Body of pancreas (tissue), 4 donors: ENCODE measurements at regions not wholly inside any gene's neighbourhood (a gene's known extent, or its start where the extent isn't known, plus 50 kb on each side); places are given as distances from the start of the nearest gene placed in this dataset.

ENCODE experiments used
- ATAC-seq: fragments of 150-250 bp; one replicate; pipeline ENCODE4 v1.9.1; 2016
- DNase-seq, 4 donors: peaks; one replicate each; pipeline ENCODE4 v3.0.0-alpha.2; 2019
- H3K27ac ChIP-seq, 4 donors: fragments of 200-600 bp; sonication (generic); 1 replicate in 3 of 4; 2 replicates in 1 of 4; pipeline versions ENCODE4 v1.5.1 to v1.6.1; 2016 to 2019; ENCODE audit warnings: mild to moderate bottlenecking in 1 of 4, mixed read lengths in 1 of 4, moderate library complexity in 1 of 4
- H3K27me3 ChIP-seq, 2 donors: fragments of 200-600 bp; sonication (generic); one replicate each; pipeline ENCODE4 v1.6.0; 2016; ENCODE audit warnings: mild to moderate bottlenecking in 1 of 2
- H3K36me3 ChIP-seq, 2 donors: fragments of 200-600 bp; sonication (generic); replicated peaks in 1 of 2; 2 replicates each; pipeline ENCODE4 v1.5.1; 2016; ENCODE audit warnings: low read depth in 2 of 2; ENCODE audit not compliant: insufficient read depth in 1 of 2
- H3K4me1 ChIP-seq: fragments of 200-600 bp; sonication (generic); one replicate; pipeline ENCODE4 v1.6.0; 2016
- H3K4me3 ChIP-seq, 2 donors: fragments of 200-600 bp; sonication (generic); 1 replicate in 1 of 2; 2 replicates in 1 of 2; pipeline ENCODE4 v1.5.1; 2016 to 2019
- H3K9me3 ChIP-seq, 3 donors: fragments of 200-600 bp; sonication (generic); 1 replicate in 2 of 3; 2 replicates in 1 of 3; pipeline ENCODE4 v1.5.1; 2016
- POLR2A ChIP-seq, 3 donors: fragments of 450-650 bp; IDR thresholded peaks; one replicate each; pipeline ENCODE4 v1.6.1; 2016; ENCODE audit warnings: antibody characterized with exemption in 3 of 3, mild to moderate bottlenecking in 2 of 3
- WGBS, 2 donors: methylation state at CpG; one replicate each; pipeline ENCODE4 v1.1.5; 2017; 5-methylcytosine and 5-hydroxymethylcytosine counted together
- intact Hi-C: fragments of 100-400 bp; cut with DNase I; formaldehyde crosslinking; loops from one replicate; pipeline ENCODE4 v1.15.1; 2023
- TF ChIP-seq, protein P1 (sequence below), 7 experiments: fragments of 450-650 bp in 4 of 7; fragments of 200-600 bp in 3 of 7; sonication (generic) in 3 of 7; IDR thresholded peaks; one replicate each; pipeline ENCODE4 v1.5.1; 2016 to 2019; ENCODE audit warnings: antibody characterized with exemption in 7 of 7

DNA sequence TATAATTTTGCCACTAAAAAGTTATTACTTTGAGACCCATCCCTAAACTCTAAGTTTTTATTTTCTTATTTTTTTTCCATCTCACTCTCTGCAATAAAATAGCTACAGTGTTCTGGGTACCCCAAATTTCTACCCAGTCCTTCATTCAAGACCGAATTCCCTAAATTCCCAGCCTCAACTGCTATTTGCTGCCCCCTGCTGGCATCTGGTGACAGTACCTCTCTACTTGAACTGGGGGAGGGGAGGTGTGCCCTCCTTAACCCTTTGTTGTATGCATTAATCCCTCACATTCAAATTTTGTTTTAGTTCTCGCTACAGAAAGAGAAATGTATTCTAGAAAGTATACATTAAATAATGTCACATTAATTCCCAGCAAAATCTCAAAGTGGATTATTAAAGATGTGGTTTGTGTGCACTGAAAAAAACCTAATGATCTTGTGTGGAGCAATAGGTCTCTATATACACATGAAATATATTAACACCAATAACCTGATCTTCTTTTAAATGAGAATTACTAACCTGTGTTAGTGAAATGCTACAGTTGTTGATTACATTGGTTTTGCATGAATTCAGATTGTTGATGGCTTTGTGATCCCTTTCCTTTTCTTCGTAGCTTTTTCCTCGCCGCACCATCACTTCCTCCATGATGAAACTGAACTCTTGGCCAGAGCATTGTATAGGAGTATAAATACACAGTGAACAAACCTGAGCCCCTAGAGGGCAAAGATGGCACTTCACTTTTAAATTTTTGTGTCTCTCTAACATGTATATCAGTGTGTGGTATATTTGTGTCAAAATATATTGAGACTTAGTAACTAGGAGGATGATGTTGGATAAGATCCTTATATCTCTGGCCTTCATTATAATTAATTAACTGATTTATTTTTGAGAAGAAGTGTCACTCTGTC lies 590.0 kb downstream of the METTL15 start:
- Histone ChIP-seq H3K36me3 (no peaks in the 10 kb centered on the region), H3K27me3 (no peaks in the 10 kb centered on the region), H3K9me3 (no peaks in the 10 kb centered on the region), H3K4me1 (no peaks in the 10 kb centered on the region), H3K27ac (no peak overlapping the region), H3K4me3 (no peak overlapping the region)
- DNase-seq (peak; percentile 45 to 68 (median 56)), ATAC-seq (peak; percentile 56)
- intact Hi-C loops: no loop called here
- no peak for TF ChIP-seq POLR2A (IDR thresholded peaks at IDR 0.05)
- TF ChIP-seq, protein P1, sequence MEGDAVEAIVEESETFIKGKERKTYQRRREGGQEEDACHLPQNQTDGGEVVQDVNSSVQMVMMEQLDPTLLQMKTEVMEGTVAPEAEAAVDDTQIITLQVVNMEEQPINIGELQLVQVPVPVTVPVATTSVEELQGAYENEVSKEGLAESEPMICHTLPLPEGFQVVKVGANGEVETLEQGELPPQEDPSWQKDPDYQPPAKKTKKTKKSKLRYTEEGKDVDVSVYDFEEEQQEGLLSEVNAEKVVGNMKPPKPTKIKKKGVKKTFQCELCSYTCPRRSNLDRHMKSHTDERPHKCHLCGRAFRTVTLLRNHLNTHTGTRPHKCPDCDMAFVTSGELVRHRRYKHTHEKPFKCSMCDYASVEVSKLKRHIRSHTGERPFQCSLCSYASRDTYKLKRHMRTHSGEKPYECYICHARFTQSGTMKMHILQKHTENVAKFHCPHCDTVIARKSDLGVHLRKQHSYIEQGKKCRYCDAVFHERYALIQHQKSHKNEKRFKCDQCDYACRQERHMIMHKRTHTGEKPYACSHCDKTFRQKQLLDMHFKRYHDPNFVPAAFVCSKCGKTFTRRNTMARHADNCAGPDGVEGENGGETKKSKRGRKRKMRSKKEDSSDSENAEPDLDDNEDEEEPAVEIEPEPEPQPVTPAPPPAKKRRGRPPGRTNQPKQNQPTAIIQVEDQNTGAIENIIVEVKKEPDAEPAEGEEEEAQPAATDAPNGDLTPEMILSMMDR (IDR thresholded peaks at IDR 0.05): peak; percentile 29 to 78 (median 75)
- 63% methylated on average over 5 of the region's 5 CpGs for WGBS, 2 donors

DNA sequence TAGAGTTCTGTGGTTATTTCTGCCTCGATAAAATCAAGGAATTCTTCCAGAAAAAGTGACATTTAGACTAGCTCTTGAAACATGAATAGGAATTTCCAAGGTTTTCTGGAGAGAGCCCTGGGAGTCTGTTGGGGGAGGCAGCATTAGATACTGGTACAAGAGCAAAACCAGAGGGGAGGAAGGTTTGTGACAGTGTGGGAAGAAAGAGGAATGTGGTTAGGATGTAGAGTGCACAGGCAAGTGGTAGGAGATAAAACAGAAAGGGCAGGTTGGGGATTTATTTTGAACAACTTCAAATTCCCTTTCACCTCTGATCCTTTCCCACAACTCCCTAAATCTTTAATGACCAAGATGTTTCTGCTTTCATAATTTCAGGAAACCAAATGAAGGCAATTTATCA lies 588.4 kb downstream of the METTL15 start:
- H3K4me1 ChIP-seq: no peaks in the 10 kb centered on the region
- H3K9me3 ChIP-seq: no peaks in the 10 kb centered on the region
- 32 to 43% methylated on average over 1 of the region's 1 CpG for WGBS, 2 donors
- no peak overlapping the region for H3K27ac ChIP-seq
- ATAC-seq: no peak
- intact Hi-C loops: no loop called here
- H3K4me3 ChIP-seq: no peak overlapping the region
- no peak for DNase-seq
- no peaks in the 10 kb centered on the region for H3K36me3 ChIP-seq
- no peak for TF ChIP-seq POLR2A (IDR thresholded peaks at IDR 0.05)
- TF ChIP-seq, protein P1 (IDR thresholded peaks at IDR 0.05): no peak
- H3K27me3 ChIP-seq: no peaks in the 10 kb centered on the region

DNA sequence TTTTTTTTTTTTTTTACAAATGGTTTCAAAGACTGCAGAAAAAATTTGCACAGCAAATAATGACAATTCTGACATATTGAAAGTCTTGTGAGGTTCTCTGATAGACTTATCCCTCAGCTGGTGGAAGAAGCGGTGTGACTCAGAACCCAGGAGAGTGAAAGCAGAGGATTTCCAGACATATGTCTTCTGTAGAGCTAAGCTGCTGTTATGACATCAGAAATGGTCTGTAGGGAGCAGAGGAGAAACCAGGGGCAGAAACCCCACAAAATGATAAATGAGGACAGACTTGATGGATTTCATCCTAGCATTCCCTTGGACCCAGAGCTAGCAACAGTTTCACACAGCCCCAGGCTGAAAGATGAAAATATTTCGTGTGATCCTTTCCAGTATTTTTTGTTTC lies 582.6 kb downstream of the METTL15 start:
- Histone ChIP-seq H3K4me1 (no peaks in the 10 kb centered on the region), H3K27me3 (no peaks in the 10 kb centered on the region), H3K9me3 (no peaks in the 10 kb centered on the region), H3K27ac (no peak overlapping the region), H3K4me3 (no peak overlapping the region), H3K36me3 (no peaks in the 10 kb centered on the region)
- 61 to 62% methylated on average over 2 of the region's 2 CpGs for WGBS, 2 donors
- no peak for DNase-seq
- TF ChIP-seq, protein P1 (IDR thresholded peaks at IDR 0.05): no peak
- no peak for TF ChIP-seq POLR2A (IDR thresholded peaks at IDR 0.05)
- ATAC-seq: no peak
- intact Hi-C loops: no loop called here

DNA sequence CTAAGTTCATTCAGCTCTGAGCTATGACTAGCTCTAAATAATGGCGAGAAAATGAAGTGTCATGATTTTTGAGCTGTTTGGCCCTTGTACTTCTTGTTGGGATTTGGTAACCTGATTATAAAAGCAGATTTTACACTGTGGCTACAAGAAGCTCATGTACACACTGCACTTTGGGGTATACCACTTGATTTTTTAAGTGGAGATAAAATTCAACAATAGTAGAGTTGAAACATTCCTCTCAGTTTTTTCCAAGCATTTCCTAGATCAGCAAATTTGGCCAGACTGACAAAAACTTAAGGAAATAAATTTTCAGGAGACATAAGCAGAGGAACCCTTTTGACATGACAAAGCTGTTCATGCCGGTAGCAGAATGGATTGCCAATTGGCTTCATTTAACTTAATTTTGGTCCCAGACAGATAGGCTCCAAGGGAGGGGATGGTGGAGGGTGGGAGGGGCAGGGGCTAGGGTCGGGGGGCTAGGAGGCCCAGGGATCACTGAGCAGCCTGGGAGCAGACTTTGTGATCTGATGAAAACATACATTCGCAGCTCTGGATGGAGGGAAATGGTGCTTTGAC lies 575.9 kb downstream of the METTL15 start:
- no peak for ATAC-seq
- TF ChIP-seq, protein P1 (IDR thresholded peaks at IDR 0.05): no peak
- TF ChIP-seq POLR2A (IDR thresholded peaks at IDR 0.05): no peak
- DNase-seq: no peak
- H3K4me1 ChIP-seq: no peaks in the 10 kb centered on the region
- no peaks in the 10 kb centered on the region for H3K9me3 ChIP-seq
- no peaks in the 10 kb centered on the region for H3K27me3 ChIP-seq
- H3K4me3 ChIP-seq: no peak overlapping the region
- no peaks in the 10 kb centered on the region for H3K36me3 ChIP-seq
- 53 to 63% methylated on average over 4 of the region's 4 CpGs for WGBS, 2 donors
- no peak overlapping the region for H3K27ac ChIP-seq
- intact Hi-C loops: no loop called here
